IPS DF 6.9 (cell line): ENCODE measurements at regions not wholly inside any gene's neighbourhood (a gene's known extent, or its start where the extent isn't known, plus 50 kb on each side); places are given as distances from the start of the nearest gene placed in this dataset.

Experiments used
- DNase-seq: peaks from one replicate; pipeline ENCODE4 v3.0.0-alpha.2; 2013; ENCODE audit warnings: low read depth, low spot score
- H3K27ac ChIP-seq: one replicate; pipeline ENCODE4 v1.5.1; 2013; ENCODE audit warnings: low read length, control low read depth
- H3K27me3 ChIP-seq: 2 replicates; pipeline ENCODE4 v1.6.1; 2013; ENCODE audit warnings: mild to moderate bottlenecking, low read length; ENCODE audit not compliant: control insufficient read depth, insufficient read depth
- H3K36me3 ChIP-seq: 2 replicates; pipeline ENCODE4 v1.6.1; 2013; ENCODE audit warnings: low read length; ENCODE audit not compliant: control insufficient read depth, insufficient read depth
- H3K4me1 ChIP-seq: 2 replicates; pipeline ENCODE4 v1.6.1; 2013; ENCODE audit warnings: low read length; ENCODE audit not compliant: control insufficient read depth, insufficient read depth
- H3K4me3 ChIP-seq: 2 replicates; pipeline ENCODE4 v1.5.1; 2013; ENCODE audit warnings: mild to moderate bottlenecking, low read length
- H3K9me3 ChIP-seq: 2 replicates; pipeline ENCODE4 v1.6.1; 2013; ENCODE audit warnings: low read length, inconsistent platforms; ENCODE audit not compliant: control insufficient read depth, insufficient read depth
- WGBS: extraction: QIAGEN DNeasy Blood & Tissue Kit; methylation state at CpG from one replicate; pipeline ENCODE4 v1.1.7; 2013; ENCODE audit warnings: mixed read lengths, missing lambda C conversion rate; ENCODE audit not compliant: insufficient read length, insufficient coverage; 5-methylcytosine and 5-hydroxymethylcytosine counted together

DNA sequence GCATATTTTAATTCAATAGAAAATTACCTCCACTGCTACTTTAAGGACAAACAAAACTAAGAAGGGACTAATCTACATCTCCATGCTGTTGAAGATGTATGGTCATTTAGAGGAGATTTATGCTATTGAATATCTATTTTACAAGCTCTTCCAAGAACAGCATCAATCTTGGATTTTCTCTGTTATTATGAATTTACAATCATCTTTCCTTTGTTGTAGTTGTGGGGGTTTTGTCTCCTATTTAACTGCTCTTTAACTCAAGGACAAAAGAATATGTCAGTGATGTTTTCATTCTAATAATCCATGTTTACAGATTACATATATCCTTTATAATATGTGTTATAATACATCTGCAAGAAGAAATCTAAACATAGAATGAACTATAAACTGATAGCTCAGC, 907.8 kb downstream of the ROBO2 start:
- no peaks in the 10 kb centered on the region for H3K27me3 ChIP-seq
- H3K9me3 ChIP-seq: no peaks in the 10 kb centered on the region
- H3K4me3 ChIP-seq: no peak overlapping the region
- DNase-seq: no peak
- H3K27ac ChIP-seq: no peak overlapping the region
- no peaks in the 10 kb centered on the region for H3K4me1 ChIP-seq
- no peaks in the 10 kb centered on the region for H3K36me3 ChIP-seq

DNA sequence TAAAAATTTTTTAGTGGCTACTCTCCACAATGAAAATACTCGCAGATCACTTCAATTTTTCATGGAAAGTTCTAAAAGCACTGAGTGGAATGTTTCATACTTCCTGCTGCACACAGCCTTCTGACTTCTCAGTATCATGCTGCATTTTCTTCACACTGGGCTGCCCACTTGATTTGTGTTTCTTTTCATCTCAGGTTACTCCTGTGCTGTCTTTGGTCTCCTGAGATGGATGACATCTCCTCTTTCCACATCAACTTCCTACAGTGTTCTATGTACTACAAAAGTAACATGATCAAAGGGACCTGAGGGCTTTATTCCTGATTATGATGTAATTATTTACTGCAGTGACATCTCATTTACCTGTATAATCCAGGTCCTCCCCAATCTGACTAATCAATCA, 927.7 kb downstream of the ROBO2 start:
- Histone ChIP-seq H3K36me3 (no peaks in the 10 kb centered on the region), H3K4me1 (no peaks in the 10 kb centered on the region), H3K27me3 (no peaks in the 10 kb centered on the region), H3K4me3 (no peak overlapping the region), H3K27ac (no peak overlapping the region), H3K9me3 (no peaks in the 10 kb centered on the region)
- no CpG with 5 or more reads among the region's 1 CpG for WGBS
- no peak for DNase-seq

DNA sequence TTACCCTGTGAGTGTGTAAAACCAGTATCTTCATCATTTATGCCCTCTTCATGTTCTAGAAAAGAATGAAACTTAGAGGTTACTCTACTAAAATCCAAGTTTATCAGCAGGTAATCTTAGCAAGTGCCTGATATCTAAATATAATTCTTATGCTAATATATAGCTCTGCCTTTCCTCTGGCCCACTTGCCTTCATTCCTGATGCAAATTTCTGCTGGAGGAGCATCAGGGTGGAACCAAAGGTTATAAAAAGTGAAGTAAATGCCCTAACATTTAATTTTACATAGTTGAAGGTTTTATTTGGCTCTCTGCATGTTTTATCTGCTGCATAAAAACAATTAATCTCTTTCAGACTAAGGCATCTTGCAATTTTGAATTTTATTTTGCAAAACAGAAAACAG, 936.2 kb downstream of the ROBO2 start:
- Histone ChIP-seq H3K36me3 (no peaks in the 10 kb centered on the region), H3K4me1 (no peaks in the 10 kb centered on the region), H3K4me3 (no peak overlapping the region), H3K27me3 (no peaks in the 10 kb centered on the region), H3K9me3 (no peaks in the 10 kb centered on the region), H3K27ac (no peak overlapping the region)
- DNase-seq: no peak

DNA sequence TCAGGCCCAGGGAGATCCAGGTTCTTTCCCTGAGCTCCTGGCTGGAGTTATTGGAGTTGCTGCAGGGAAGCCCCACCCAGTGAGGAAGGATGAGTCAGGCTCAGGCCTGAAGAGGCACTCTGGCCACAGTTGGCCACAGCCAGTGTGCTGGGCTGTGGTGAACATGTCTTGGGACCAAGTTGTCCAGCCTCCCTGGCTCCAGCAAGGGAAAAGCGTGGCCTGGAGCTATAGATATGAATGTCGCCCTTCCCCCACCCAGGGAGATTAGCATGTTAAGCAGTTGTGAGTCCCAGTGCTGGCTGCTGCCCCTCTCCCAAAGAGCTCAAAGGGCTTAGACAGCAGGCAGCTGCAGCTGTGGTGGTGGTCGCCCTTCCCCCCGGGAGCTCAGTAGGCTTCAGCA, 963.2 kb downstream of the ROBO2 start:
- no peak for DNase-seq
- no peaks in the 10 kb centered on the region for H3K4me1 ChIP-seq
- WGBS: no CpG with 5 or more reads among the region's 4 CpGs
- no peaks in the 10 kb centered on the region for H3K9me3 ChIP-seq
- H3K27me3 ChIP-seq: no peaks in the 10 kb centered on the region
- H3K36me3 ChIP-seq: no peaks in the 10 kb centered on the region
- H3K27ac ChIP-seq: no peak overlapping the region
- H3K4me3 ChIP-seq: no peak overlapping the region

DNA sequence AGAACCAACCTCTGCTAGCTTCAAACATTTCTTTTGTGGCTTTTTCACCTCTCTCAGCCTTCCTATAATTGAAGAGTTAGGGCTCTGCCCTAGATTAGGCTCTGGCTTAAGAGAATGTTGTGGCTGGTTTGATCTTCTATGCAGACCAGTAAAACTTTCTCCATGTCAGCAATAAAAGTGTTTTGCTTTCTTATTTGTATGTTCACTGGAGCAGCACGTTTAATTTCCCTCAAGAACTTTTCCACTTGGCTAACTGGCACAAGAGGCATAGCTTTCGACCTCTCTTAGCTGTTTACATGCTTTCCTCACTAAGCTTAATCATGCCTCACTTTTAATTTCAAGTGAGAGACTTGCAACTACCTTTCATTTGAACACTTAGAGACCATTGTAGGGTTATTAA, 964.7 kb downstream of the ROBO2 start:
- H3K4me3 ChIP-seq: no peak overlapping the region
- H3K36me3 ChIP-seq: no peaks in the 10 kb centered on the region
- no peaks in the 10 kb centered on the region for H3K9me3 ChIP-seq
- H3K27ac ChIP-seq: no peak overlapping the region
- no peaks in the 10 kb centered on the region for H3K4me1 ChIP-seq
- H3K27me3 ChIP-seq: no peaks in the 10 kb centered on the region
- no CpG with 5 or more reads among the region's 2 CpGs for whole genome bisulfite sequencing
- no peak for DNase-seq

DNA sequence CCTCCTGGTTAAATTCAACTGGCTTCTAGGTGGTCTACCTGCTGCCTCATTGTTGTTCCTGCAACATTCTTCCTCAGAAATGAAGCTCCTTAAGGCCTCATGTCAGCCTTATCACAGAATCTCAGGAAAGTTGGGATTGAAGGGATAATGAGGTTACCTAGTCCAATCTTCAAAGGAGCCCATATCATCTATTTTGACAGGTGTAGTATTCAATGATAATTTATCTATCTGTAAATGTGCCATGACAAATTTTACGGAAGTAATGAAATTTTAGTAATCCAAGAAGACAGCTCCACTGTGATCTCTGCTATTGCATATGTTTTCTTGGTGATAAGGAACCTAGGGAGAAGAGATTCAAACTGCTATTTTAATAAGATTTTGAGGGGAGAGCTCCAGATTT, 973.8 kb downstream of the ROBO2 start:
- no CpG with 5 or more reads among the region's 1 CpG for WGBS
- Histone ChIP-seq H3K27me3 (no peaks in the 10 kb centered on the region), H3K4me3 (no peak overlapping the region), H3K4me1 (no peaks in the 10 kb centered on the region), H3K27ac (no peak overlapping the region), H3K9me3 (no peaks in the 10 kb centered on the region), H3K36me3 (no peaks in the 10 kb centered on the region)
- DNase-seq: no peak

DNA sequence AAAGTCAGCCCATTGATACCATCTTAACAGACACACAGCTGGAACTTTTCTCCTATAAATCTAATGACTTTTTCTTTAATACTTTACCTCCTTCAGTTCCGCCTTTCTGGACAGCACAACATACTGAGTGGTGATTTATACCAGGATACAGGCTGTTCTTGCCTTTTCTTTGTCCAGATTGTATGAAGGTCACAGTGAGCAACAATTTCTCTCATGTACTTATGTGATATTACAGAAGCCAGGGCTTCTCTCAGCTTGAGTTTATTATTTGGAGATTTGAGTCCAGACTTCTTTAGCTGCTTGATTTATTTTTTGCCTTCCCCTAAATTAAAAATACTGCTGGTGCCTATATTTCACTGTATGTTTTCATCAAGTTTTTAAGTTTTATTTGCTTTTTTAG, 976.0 kb downstream of the ROBO2 start:
- Histone ChIP-seq H3K27ac (no peak overlapping the region), H3K4me3 (no peak overlapping the region), H3K27me3 (no peaks in the 10 kb centered on the region), H3K4me1 (no peaks in the 10 kb centered on the region), H3K9me3 (no peaks in the 10 kb centered on the region), H3K36me3 (no peaks in the 10 kb centered on the region)
- WGBS: no CpG with 5 or more reads among the region's 1 CpG
- DNase-seq: no peak

DNA sequence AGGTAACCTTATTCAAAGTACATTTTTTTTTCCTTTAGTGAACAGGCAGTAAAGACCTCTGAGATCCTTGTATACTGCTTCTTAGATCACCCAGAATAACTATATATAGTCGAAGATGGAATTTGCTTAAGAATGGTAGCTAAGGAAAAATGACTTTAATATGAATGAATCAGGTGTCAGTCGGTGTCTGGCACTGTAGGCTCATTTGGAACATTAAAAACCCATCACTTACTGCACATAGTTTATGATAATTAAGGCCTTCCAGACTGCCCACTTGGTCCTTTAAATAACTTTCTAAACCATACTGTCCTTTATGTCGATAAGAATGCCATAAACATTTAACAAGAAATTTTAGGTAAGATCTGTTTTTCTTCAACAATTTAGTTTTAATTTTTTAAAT, 981.8 kb downstream of the ROBO2 start:
- Histone ChIP-seq H3K27me3 (no peaks in the 10 kb centered on the region), H3K4me3 (no peak overlapping the region), H3K4me1 (no peaks in the 10 kb centered on the region), H3K27ac (no peak overlapping the region), H3K9me3 (no peaks in the 10 kb centered on the region), H3K36me3 (no peaks in the 10 kb centered on the region)
- no CpG with 5 or more reads among the region's 3 CpGs for WGBS
- DNase-seq: no peak

DNA sequence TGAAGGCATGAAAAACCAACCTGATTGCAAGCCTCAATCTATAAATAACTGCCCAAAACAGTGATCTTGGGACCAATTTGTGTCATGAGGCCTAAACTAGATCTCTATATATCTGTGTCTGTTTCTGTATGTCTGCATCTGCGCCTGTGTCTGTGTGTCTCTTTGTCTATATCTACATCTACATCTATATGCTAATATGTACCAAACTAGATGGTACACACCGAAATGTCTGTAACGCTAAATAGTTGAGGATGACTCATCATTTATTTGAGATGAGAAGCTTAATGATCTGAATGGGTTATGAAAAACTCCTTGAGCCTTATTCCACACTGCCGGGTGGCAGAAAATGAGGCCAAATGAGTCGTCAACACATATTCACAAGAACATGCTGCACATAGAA, 982.3 kb downstream of the ROBO2 start:
- no CpG with 5 or more reads among the region's 5 CpGs for WGBS
- H3K27ac ChIP-seq: no peak overlapping the region

DNA sequence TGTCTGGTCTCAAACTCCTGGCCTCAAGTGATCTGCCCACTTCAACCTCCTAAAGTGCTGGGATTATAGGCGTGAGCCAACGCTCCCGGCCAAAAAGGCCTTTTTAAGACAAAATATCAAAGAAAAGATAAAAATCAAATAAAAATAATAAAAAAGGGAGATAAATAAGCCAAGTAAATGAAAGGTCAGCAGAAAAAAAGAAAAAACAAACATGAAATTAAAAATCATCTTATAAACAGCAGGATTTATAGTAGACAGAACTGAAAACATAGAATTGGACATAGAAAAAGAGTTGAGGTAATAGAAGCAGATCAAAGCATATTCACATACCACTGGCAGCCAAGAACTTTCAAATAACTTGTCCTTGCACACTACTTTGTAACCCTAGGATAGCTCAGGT, 983.4 kb downstream of the ROBO2 start:
- H3K36me3 ChIP-seq: no peaks in the 10 kb centered on the region
- no peaks in the 10 kb centered on the region for H3K27me3 ChIP-seq
- WGBS: no CpG with 5 or more reads among the region's 3 CpGs
- no peaks in the 10 kb centered on the region for H3K9me3 ChIP-seq
- no peaks in the 10 kb centered on the region for H3K4me1 ChIP-seq
- H3K27ac ChIP-seq: no peak overlapping the region
- no peak overlapping the region for H3K4me3 ChIP-seq
- no peak for DNase-seq

More for the DNA sequence above, 982.3 kb downstream of the ROBO2 start:
- no peaks in the 10 kb centered on the region for H3K4me1 ChIP-seq
- no peak for DNase-seq
- no peaks in the 10 kb centered on the region for H3K27me3 ChIP-seq
- no peaks in the 10 kb centered on the region for H3K9me3 ChIP-seq
- no peaks in the 10 kb centered on the region for H3K36me3 ChIP-seq
- H3K4me3 ChIP-seq: no peak overlapping the region

DNA sequence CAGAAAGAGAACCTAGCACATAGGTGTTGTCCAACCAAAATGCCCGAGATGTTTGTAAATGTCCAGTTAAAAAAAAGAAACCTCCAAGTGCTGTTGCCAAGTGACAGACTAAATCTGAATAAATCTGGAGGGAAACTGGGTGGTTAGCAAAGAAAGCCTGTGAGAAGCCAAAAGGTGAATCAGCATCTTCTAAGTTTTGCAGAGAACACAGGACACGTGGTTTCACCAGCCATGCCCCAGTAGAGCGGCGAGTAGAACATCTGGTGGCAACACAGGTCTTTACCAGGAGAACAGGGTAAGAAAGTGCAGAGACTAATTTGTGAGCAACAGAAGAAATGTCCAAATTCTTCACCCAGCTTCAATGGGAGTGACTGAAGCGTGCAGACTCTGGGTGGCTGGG, 986.0 kb downstream of the ROBO2 start:
- WGBS: no CpG with 5 or more reads among the region's 5 CpGs
- H3K27ac ChIP-seq: no peak overlapping the region

More for the DNA sequence above, 986.0 kb downstream of the ROBO2 start:
- no peaks in the 10 kb centered on the region for H3K9me3 ChIP-seq
- H3K4me1 ChIP-seq: no peaks in the 10 kb centered on the region
- DNase-seq: no peak
- H3K27me3 ChIP-seq: no peaks in the 10 kb centered on the region
- H3K36me3 ChIP-seq: no peaks in the 10 kb centered on the region
- H3K4me3 ChIP-seq: no peak overlapping the region
